ENCODE measurements at regions not wholly inside any gene's neighbourhood (a gene's known extent, or its start where the extent isn't known, plus 50 kb on each side); places are given as distances from the start of the nearest gene placed in this dataset.
"Not testable (repeated sequence)": the region's sequence is repeated elsewhere in the genome, so short reads cannot be mapped to it uniquely, and the experiment has no call there.

GRCh38 chr5:176040105-176040801 is 72.1 kb upstream of the THOC3 start:
- H3K9me3 ChIP-seq; H3K4me3 ChIP-seq; H3K4me1 ChIP-seq (replicated peaks); intact Hi-C loops (cut with DNase I); H3K36me3 ChIP-seq; DNase-seq (ENCODE audit: low spot score); H3K27me3 ChIP-seq (replicated peaks; ENCODE audit: insufficient read depth); H3K27ac ChIP-seq: not testable (repeated sequence)
- 76% methylated on average over 9 of the region's 12 CpGs for WGBS

GRCh38 chr5:176041248-176041994 is 73.3 kb upstream of the THOC3 start:
- WGBS = 89% methylated on average over 15 of the region's 15 CpGs
- not testable (repeated sequence) for H3K36me3 ChIP-seq

GRCh38 chr5:176042020-176042658 is 74.0 kb upstream of the THOC3 start:
- WGBS = 52% methylated on average over 6 of the region's 6 CpGs
- H3K4me3 ChIP-seq; H3K9me3 ChIP-seq; intact Hi-C loops (cut with DNase I); H3K4me1 ChIP-seq (replicated peaks); H3K27me3 ChIP-seq (replicated peaks; ENCODE audit: insufficient read depth); H3K36me3 ChIP-seq; H3K27ac ChIP-seq; DNase-seq (ENCODE audit: low spot score): not testable (repeated sequence)

More at GRCh38 chr5:176041248-176041994, 73.3 kb upstream of the THOC3 start:
- intact Hi-C loops (cut with DNase I); H3K4me1 ChIP-seq (replicated peaks); H3K27ac ChIP-seq; H3K27me3 ChIP-seq (replicated peaks; ENCODE audit: insufficient read depth); H3K4me3 ChIP-seq; DNase-seq (ENCODE audit: low spot score); H3K9me3 ChIP-seq: not testable (repeated sequence)

GRCh38 chr5:176043252-176043829 is 75.2 kb upstream of the THOC3 start:
- H3K9me3 ChIP-seq; H3K4me3 ChIP-seq; H3K27me3 ChIP-seq (replicated peaks; ENCODE audit: insufficient read depth); H3K4me1 ChIP-seq (replicated peaks); H3K36me3 ChIP-seq; DNase-seq (ENCODE audit: low spot score); intact Hi-C loops (cut with DNase I); H3K27ac ChIP-seq: not testable (repeated sequence)
- 84% methylated on average over 7 of the region's 7 CpGs for WGBS

- H3K27me3 ChIP-seq (replicated peaks; ENCODE audit: insufficient read depth); H3K27ac ChIP-seq; DNase-seq (ENCODE audit: low spot score); H3K9me3 ChIP-seq; H3K4me1 ChIP-seq (replicated peaks); intact Hi-C loops (cut with DNase I); H3K4me3 ChIP-seq; H3K36me3 ChIP-seq: not testable (repeated sequence)
- 96% methylated on average over 4 of the region's 6 CpGs for WGBS
These were observed 75.9 kb upstream of the THOC3 start for GRCh38 chr5:176043986-176044385.

- no CpG with 5 or more reads among the region's 10 CpGs for WGBS
- H3K27ac ChIP-seq; intact Hi-C loops (cut with DNase I); H3K36me3 ChIP-seq; H3K4me1 ChIP-seq (replicated peaks); H3K4me3 ChIP-seq; H3K27me3 ChIP-seq (replicated peaks; ENCODE audit: insufficient read depth); DNase-seq (ENCODE audit: low spot score); H3K9me3 ChIP-seq: not testable (repeated sequence)
These were observed 76.3 kb upstream of the THOC3 start for GRCh38 chr5:176044431-176044830.

GRCh38 chr5:176045442-176045841 is 77.3 kb upstream of the THOC3 start:
- DNase-seq (ENCODE audit: low spot score); intact Hi-C loops (cut with DNase I); H3K27ac ChIP-seq; H3K36me3 ChIP-seq; H3K9me3 ChIP-seq; H3K4me3 ChIP-seq; H3K4me1 ChIP-seq (replicated peaks); H3K27me3 ChIP-seq (replicated peaks; ENCODE audit: insufficient read depth): not testable (repeated sequence)
- WGBS = 76% methylated on average over 7 of the region's 13 CpGs

GRCh38 chr5:176048671-176049070 is 80.6 kb upstream of the THOC3 start:
- 87% methylated on average over 6 of the region's 6 CpGs for WGBS
- DNase-seq (ENCODE audit: low spot score); intact Hi-C loops (cut with DNase I); H3K4me1 ChIP-seq (replicated peaks); H3K27me3 ChIP-seq (replicated peaks; ENCODE audit: insufficient read depth); H3K4me3 ChIP-seq; H3K9me3 ChIP-seq; H3K36me3 ChIP-seq; H3K27ac ChIP-seq: not testable (repeated sequence)

GRCh38 chr5:176060472-176061268 is 92.6 kb upstream of the THOC3 start:
- intact Hi-C loops (cut with DNase I); DNase-seq (ENCODE audit: low spot score); H3K27me3 ChIP-seq (replicated peaks; ENCODE audit: insufficient read depth); H3K9me3 ChIP-seq; H3K36me3 ChIP-seq; H3K27ac ChIP-seq; H3K4me1 ChIP-seq (replicated peaks): not testable (repeated sequence)
- WGBS = no CpG with 5 or more reads among the region's 65 CpGs
- H3K4me3 ChIP-seq = peak overlapping the region in 1 of 2 donors; percentile 15

- H3K27me3 ChIP-seq (replicated peaks; ENCODE audit: insufficient read depth); H3K27ac ChIP-seq; intact Hi-C loops (cut with DNase I); H3K9me3 ChIP-seq; H3K4me1 ChIP-seq (replicated peaks); H3K36me3 ChIP-seq; DNase-seq (ENCODE audit: low spot score): not testable (repeated sequence)
- WGBS = 37% methylated on average over 20 of the region's 30 CpGs
- peak overlapping the region in 1 of 2 donors; percentile 15 for H3K4me3 ChIP-seq
These were observed 93.1 kb upstream of the THOC3 start for GRCh38 chr5:176061269-176061622.

- intact Hi-C loops (cut with DNase I); H3K9me3 ChIP-seq; H3K4me1 ChIP-seq (replicated peaks); H3K4me3 ChIP-seq; DNase-seq (ENCODE audit: low spot score); H3K27ac ChIP-seq; H3K27me3 ChIP-seq (replicated peaks; ENCODE audit: insufficient read depth); H3K36me3 ChIP-seq: not testable (repeated sequence)
- WGBS = no CpG with 5 or more reads among the region's 21 CpGs
These were observed 93.5 kb upstream of the THOC3 start for GRCh38 chr5:176061660-176062059.
